ENCODE measurements at regions not wholly inside any gene's neighbourhood (a gene's known extent, or its start where the extent isn't known, plus 50 kb on each side); places are given as distances from the start of the nearest gene placed in this dataset.

DNA sequence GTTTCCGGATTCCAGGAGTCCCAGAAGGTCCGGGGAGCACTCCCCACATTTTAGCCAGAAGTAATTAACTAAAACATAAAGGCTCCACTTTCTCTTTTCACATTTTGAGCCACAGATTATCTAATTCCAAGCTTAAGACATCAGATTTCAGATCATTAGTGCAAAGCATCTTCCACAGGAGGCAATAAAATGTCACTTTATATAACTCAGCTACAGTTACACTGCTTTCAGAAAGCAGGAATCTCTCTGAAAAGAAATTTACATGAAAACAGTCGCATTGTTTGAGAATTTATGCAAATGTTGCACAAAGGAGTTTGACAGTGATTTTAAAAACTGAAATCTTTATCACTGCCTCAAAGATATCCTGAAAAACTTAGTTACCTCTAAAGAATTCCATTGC lies 99.7 kb downstream of the LMO4 start:
- TF ChIP-seq, protein P1, sequence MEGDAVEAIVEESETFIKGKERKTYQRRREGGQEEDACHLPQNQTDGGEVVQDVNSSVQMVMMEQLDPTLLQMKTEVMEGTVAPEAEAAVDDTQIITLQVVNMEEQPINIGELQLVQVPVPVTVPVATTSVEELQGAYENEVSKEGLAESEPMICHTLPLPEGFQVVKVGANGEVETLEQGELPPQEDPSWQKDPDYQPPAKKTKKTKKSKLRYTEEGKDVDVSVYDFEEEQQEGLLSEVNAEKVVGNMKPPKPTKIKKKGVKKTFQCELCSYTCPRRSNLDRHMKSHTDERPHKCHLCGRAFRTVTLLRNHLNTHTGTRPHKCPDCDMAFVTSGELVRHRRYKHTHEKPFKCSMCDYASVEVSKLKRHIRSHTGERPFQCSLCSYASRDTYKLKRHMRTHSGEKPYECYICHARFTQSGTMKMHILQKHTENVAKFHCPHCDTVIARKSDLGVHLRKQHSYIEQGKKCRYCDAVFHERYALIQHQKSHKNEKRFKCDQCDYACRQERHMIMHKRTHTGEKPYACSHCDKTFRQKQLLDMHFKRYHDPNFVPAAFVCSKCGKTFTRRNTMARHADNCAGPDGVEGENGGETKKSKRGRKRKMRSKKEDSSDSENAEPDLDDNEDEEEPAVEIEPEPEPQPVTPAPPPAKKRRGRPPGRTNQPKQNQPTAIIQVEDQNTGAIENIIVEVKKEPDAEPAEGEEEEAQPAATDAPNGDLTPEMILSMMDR (conservative IDR thresholded peaks at IDR 0.05; ENCODE audit: low read depth, low read length): no peak
- no peak for TF ChIP-seq EZH2phosphoT487 (IDR thresholded peaks at IDR 0.05; ENCODE audit: borderline replicate concordance, low read length)

Measured in PC-3 (cell line).